Spleen (tissue), 11 donors: ENCODE measurements at regions not wholly inside any gene's neighbourhood (a gene's known extent, or its start where the extent isn't known, plus 50 kb on each side); places are given as distances from the start of the nearest gene placed in this dataset.

Experiments used
- DNase-seq: peaks from one replicate; pipeline ENCODE4 v3.0.0-alpha.2; 2020
- H3K27ac ChIP-seq, 8 donors: fragments of 200-600 bp; sonication (generic) in 7 of 8; 1 replicate in 4 of 8; 2 replicates in 4 of 8; pipeline versions ENCODE4 v1.5.0 to v1.8.0; 2016 to 2021; ENCODE audit warnings: inconsistent platforms in 4 of 8, mild to moderate bottlenecking in 4 of 8, moderate library complexity in 1 of 8
- H3K27me3 ChIP-seq, 7 donors: fragments of 200-600 bp; sonication (generic) in 6 of 7; replicated peaks in 1 of 7; 1 replicate in 4 of 7; 2 replicates in 3 of 7; pipeline versions ENCODE4 v1.5.0 to v1.8.0; 2016 to 2021; ENCODE audit warnings: inconsistent platforms in 3 of 7, mild to moderate bottlenecking in 1 of 7
- H3K36me3 ChIP-seq, 6 donors: fragments of 200-600 bp; sonication (generic) in 5 of 6; 1 replicate in 4 of 6; 2 replicates in 2 of 6; pipeline versions ENCODE4 v1.5.0 to v1.8.0; 2016 to 2021; ENCODE audit warnings: inconsistent platforms in 2 of 6
- H3K4me1 ChIP-seq, 6 donors: fragments of 200-600 bp; sonication (generic) in 5 of 6; 1 replicate in 3 of 6; 2 replicates in 3 of 6; pipeline versions ENCODE4 v1.5.0 to v1.8.0; 2016 to 2021; ENCODE audit warnings: inconsistent platforms in 3 of 6
- H3K4me3 ChIP-seq, 8 donors: fragments of 200-600 bp; sonication (generic) in 7 of 8; 1 replicate in 4 of 8; 2 replicates in 4 of 8; pipeline versions ENCODE4 v1.5.0 to v1.8.0; 2016 to 2021; ENCODE audit warnings: inconsistent platforms in 4 of 8, mild to moderate bottlenecking in 4 of 8, moderate library complexity in 2 of 8
- H3K9me3 ChIP-seq, 8 donors: fragments of 200-600 bp; sonication (generic) in 7 of 8; 1 replicate in 4 of 8; 2 replicates in 4 of 8; pipeline versions ENCODE4 v1.5.0 to v1.8.0; 2016 to 2021; ENCODE audit warnings: inconsistent platforms in 4 of 8
- POLR2A ChIP-seq, 3 donors: fragments of 450-650 bp; IDR thresholded peaks; one replicate each; pipeline ENCODE4 v1.5.1; 2017; ENCODE audit warnings: antibody characterized with exemption in 3 of 3, mild to moderate bottlenecking in 1 of 3
- POLR2AphosphoS5 ChIP-seq, 3 donors: sonication (generic); formaldehyde crosslinking; IDR thresholded peaks; one replicate each; pipeline ENCODE4 v1.5.1; 2017; ENCODE audit warnings: antibody characterized with exemption in 3 of 3
- WGBS, 5 donors: extraction: QIAGEN DNeasy Blood & Tissue Kit in 3 of 5; methylation state at CpG; one replicate each; pipeline versions ENCODE4 v1.1.5 to v1.1.7; 2013 to 2018; 5-methylcytosine and 5-hydroxymethylcytosine counted together
- intact Hi-C: fragments of 100-400 bp; cut with DNase I; formaldehyde crosslinking; loops from one replicate; pipeline ENCODE4 v1.15.0; 2023; ENCODE audit warnings: low total_unique reads
- TF ChIP-seq, protein P1 (sequence below), 11 experiments: fragments of 200-600 bp in 7 of 11; fragments of 450-650 bp in 4 of 11; sonication (generic) in 4 of 11; IDR thresholded peaks in 8 of 11; conservative IDR thresholded peaks in 3 of 11; 1 replicate in 7 of 11; 2 replicates in 4 of 11; pipeline versions ENCODE4 v1.4.0 to v1.8.0; 2016 to 2021; ENCODE audit warnings: antibody characterized with exemption in 11 of 11, inconsistent platforms in 4 of 11, mild to moderate bottlenecking in 1 of 11
- donor health status: healthy with polysubstance abuse.
- donor health status: DM: no; HTN: no; CAD: no; lungs with moderate emphysema.
- donor health status: DM: no; HTN: no; CAD: no.
- donor health status: Bipolar disorder and iron deficiency.
- donor health status: healthy.
- donor health status: DM: no; HTN: no; CAD: no.
- donor health status: DM: yes; HTN: yes; CAD: no.

DNA sequence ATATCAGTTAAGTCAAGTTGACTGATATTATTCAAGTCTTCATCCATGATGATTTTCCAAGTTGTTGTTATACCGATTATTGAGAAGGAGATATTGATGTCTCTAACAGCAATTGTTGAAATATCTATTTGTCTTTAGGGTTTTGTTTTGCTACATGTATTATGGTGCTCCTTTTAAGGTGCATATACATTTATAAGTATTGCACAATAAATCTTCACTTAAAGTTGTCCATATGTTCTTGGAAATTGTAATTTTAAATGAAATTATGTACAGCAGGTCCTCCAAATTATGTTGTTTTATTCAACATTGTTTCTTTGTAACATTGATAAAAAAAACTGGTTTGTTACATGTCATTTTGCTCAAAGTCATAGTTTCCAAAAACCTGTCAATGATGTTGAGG, 650.7 kb upstream of the CITED2 start:
- 91 to 99% (median 97%) methylated on average over 1 of the region's 1 CpG for WGBS, 5 donors
- TF ChIP-seq POLR2A (IDR thresholded peaks at IDR 0.05) (no peak), POLR2AphosphoS5 (IDR thresholded peaks at IDR 0.05) (no peak)
- TF ChIP-seq, protein P1, sequence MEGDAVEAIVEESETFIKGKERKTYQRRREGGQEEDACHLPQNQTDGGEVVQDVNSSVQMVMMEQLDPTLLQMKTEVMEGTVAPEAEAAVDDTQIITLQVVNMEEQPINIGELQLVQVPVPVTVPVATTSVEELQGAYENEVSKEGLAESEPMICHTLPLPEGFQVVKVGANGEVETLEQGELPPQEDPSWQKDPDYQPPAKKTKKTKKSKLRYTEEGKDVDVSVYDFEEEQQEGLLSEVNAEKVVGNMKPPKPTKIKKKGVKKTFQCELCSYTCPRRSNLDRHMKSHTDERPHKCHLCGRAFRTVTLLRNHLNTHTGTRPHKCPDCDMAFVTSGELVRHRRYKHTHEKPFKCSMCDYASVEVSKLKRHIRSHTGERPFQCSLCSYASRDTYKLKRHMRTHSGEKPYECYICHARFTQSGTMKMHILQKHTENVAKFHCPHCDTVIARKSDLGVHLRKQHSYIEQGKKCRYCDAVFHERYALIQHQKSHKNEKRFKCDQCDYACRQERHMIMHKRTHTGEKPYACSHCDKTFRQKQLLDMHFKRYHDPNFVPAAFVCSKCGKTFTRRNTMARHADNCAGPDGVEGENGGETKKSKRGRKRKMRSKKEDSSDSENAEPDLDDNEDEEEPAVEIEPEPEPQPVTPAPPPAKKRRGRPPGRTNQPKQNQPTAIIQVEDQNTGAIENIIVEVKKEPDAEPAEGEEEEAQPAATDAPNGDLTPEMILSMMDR (IDR thresholded peaks at IDR 0.05 in 8 of 11, conservative IDR thresholded peaks at IDR 0.05 in 3 of 11), result no peak
- no peak for DNase-seq
- Histone ChIP-seq H3K4me3 (no peak overlapping the region), H3K4me1 (no peaks in the 10 kb centered on the region), H3K27ac (no peak overlapping the region), H3K27me3 (no peaks in the 10 kb centered on the region), H3K36me3 (no peaks in the 10 kb centered on the region), H3K9me3 (peaks cover 0 to 27% (median 19%) of the 10 kb centered on the region in 8 donors)
- intact Hi-C loops, result no loop called here

DNA sequence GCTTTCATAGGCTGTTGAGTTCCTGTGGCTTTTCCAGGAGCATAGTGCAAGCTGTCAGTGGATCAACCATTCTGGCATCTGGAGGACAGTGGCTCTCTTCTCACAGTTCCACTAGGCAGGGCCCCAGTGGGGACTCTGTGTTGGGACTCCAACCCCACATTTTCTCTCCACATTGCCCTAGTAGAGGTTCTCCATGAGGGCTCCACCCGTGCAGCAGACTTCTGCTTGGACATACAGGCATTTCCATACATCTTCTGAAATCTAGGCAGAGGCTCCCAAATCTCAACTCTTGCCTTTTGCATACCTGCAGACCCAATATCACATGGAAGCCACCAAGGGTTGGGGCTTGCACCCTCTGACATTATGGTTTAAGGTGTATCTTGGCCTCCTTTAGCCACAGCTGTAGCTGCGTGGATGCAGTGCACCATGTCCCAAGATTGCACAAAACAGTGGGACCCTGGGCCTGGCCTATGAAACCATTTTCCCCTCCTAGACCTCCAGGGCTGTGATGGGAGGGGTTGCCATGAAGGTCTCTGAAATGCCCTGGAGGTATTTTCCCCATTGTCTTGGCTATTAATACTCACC, 645.9 kb upstream of the CITED2 start:
- no peak overlapping the region for H3K4me3 ChIP-seq
- no peaks in the 10 kb centered on the region for H3K36me3 ChIP-seq
- H3K9me3 ChIP-seq, result peaks cover 0 to 28% (median 24%) of the 10 kb centered on the region in 8 donors
- no peaks in the 10 kb centered on the region for H3K27me3 ChIP-seq
- no peaks in the 10 kb centered on the region for H3K4me1 ChIP-seq
- 83 to 98% (median 87%) methylated on average over 2 of the region's 2 CpGs for WGBS, 5 donors
- TF ChIP-seq, protein P1 (IDR thresholded peaks at IDR 0.05 in 8 of 11, conservative IDR thresholded peaks at IDR 0.05 in 3 of 11), result no peak
- TF ChIP-seq POLR2AphosphoS5 (IDR thresholded peaks at IDR 0.05), result no peak
- TF ChIP-seq POLR2A (IDR thresholded peaks at IDR 0.05), result no peak
- intact Hi-C loops, result no loop called here
- no peak for DNase-seq
- H3K27ac ChIP-seq, result no peak overlapping the region

DNA sequence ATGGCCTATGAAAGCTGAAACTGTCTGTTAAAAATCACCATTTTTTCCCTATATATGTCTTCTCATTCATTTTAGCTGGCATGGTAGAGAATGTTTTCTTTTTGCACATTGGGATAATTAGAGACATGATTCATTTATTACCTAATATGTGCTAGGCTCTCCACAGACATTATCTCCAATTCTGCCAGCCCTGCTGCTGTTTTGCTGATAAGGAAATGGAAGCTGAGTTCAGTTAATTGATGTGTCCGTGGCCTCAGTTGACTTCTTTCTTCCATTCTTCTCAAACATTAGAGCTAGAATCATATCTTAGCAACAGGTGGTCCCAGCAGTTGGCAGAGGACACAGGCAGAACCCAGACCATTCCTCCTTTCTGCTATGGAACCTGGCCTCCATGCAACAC, 644.1 kb upstream of the CITED2 start:
- Histone ChIP-seq H3K9me3 (peaks cover 0 to 28% (median 24%) of the 10 kb centered on the region in 8 donors), H3K27me3 (no peaks in the 10 kb centered on the region), H3K36me3 (no peaks in the 10 kb centered on the region), H3K4me1 (no peaks in the 10 kb centered on the region), H3K4me3 (no peak overlapping the region), H3K27ac (no peak overlapping the region)
- intact Hi-C loops, result no loop called here
- WGBS, 5 donors, result 43 to 75% (median 68%) methylated on average over 1 of the region's 1 CpG
- no peak for DNase-seq
- TF ChIP-seq POLR2AphosphoS5 (IDR thresholded peaks at IDR 0.05) (no peak), POLR2A (IDR thresholded peaks at IDR 0.05) (no peak)

DNA sequence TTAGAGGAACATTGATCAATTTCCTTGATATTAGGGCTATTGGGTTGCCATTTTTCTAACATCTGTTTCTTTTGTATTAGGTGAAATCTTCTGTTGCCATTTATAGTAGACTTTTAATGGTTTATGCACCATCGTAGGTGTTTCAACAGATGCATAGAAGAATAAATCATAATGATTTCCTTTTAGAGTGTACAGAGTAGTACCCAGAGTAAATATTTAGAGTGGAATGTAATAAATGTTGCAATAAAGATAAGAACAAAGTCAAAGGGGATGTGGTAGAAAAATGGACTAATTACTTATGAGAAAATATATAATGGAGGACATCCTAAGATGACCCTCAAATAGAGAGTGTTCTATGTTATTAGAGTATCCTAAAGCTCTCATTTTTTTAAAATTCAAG, 643.0 kb upstream of the CITED2 start:
- WGBS, 5 donors, result 75 to 83% (median 79%) methylated on average over 1 of the region's 1 CpG
- H3K27me3 ChIP-seq, result no peaks in the 10 kb centered on the region
- peaks cover 0 to 3% (median under 1%) of the 10 kb centered on the region in 6 donors for H3K4me1 ChIP-seq
- intact Hi-C loops, result no loop called here
- no peaks in the 10 kb centered on the region for H3K36me3 ChIP-seq
- H3K4me3 ChIP-seq, result no peak overlapping the region
- peaks cover 0 to 28% (median 24%) of the 10 kb centered on the region in 8 donors for H3K9me3 ChIP-seq
- no peak overlapping the region for H3K27ac ChIP-seq
- TF ChIP-seq POLR2A (IDR thresholded peaks at IDR 0.05) (no peak), POLR2AphosphoS5 (IDR thresholded peaks at IDR 0.05) (no peak)
- TF ChIP-seq, protein P1 (IDR thresholded peaks at IDR 0.05 in 8 of 11, conservative IDR thresholded peaks at IDR 0.05 in 3 of 11), result no peak
- no peak for DNase-seq
